ENCODE measurements at regions not wholly inside any gene's neighbourhood (a gene's known extent, or its start where the extent isn't known, plus 50 kb on each side); places are given as distances from the start of the nearest gene placed in this dataset.

DNA sequence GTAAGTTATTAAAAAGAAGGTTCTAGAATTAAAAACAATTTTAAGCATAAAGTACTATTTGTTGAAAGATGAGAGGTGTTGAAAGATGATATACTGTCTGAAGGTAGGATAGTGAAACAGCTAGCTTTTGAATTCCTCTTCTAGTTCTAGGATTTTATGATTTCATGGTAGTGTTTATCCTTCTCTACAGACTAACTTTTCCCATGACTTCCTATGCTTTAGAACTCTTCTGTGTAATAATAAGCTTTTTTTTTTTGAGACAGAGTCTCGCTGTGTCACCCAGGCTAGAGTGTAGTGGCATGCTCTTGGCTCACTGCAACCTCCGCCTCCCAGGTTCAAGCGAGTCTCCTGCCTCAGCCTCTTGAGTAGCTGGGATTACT, 96.0 kb upstream of the NUDT6 start:
- TF ChIP-seq, protein P1, sequence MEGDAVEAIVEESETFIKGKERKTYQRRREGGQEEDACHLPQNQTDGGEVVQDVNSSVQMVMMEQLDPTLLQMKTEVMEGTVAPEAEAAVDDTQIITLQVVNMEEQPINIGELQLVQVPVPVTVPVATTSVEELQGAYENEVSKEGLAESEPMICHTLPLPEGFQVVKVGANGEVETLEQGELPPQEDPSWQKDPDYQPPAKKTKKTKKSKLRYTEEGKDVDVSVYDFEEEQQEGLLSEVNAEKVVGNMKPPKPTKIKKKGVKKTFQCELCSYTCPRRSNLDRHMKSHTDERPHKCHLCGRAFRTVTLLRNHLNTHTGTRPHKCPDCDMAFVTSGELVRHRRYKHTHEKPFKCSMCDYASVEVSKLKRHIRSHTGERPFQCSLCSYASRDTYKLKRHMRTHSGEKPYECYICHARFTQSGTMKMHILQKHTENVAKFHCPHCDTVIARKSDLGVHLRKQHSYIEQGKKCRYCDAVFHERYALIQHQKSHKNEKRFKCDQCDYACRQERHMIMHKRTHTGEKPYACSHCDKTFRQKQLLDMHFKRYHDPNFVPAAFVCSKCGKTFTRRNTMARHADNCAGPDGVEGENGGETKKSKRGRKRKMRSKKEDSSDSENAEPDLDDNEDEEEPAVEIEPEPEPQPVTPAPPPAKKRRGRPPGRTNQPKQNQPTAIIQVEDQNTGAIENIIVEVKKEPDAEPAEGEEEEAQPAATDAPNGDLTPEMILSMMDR (conservative IDR thresholded peaks at IDR 0.05; ENCODE audit: low read depth, low read length) = no peak
- H4K20me1 ChIP-seq (ENCODE audit: insufficient read depth) = no peaks in the 10 kb centered on the region
- no peaks in the 10 kb centered on the region for H3K79me2 ChIP-seq (ENCODE audit: insufficient read depth, low read depth)
- H3K9ac ChIP-seq = no peak overlapping the region
- H3K4me1 ChIP-seq (ENCODE audit: low read depth, poor library complexity, severe bottlenecking) = no peaks in the 10 kb centered on the region
- H2AFZ ChIP-seq (ENCODE audit: low read depth) = no peak overlapping the region
- no peak overlapping the region for H3K27ac ChIP-seq
- no peaks in the 10 kb centered on the region for H3K36me3 ChIP-seq (ENCODE audit: insufficient read depth)
- no peak overlapping the region for H3K4me3 ChIP-seq (IDR thresholded peaks at IDR 0.05; ENCODE audit: insufficient read depth, low read depth, low read length)
- H3K27me3 ChIP-seq (ENCODE audit: insufficient read depth, low read depth) = no peaks in the 10 kb centered on the region
- H3K4me2 ChIP-seq = no peak overlapping the region

DNA sequence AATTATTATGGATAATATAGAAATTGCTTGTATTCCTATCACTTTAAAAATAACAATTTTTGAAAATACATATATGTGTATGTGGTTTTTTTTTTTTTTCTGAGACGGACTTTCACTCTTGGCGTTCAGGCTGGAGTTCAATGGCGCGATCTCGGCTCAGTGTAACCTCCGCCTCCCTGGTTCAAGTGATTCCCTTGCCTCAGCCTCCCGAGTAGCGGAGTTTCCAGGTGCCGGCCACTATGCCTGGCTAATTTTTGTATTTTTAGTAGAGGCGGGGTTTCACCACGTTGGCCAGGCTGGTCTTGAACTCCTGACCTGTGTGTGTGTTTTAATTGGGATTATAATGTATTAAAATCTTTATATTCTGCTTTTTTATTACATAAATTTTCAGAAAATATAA, 97.9 kb upstream of the NUDT6 start:
- TF ChIP-seq, protein P1 (conservative IDR thresholded peaks at IDR 0.05; ENCODE audit: low read depth, low read length) = no peak
- Histone ChIP-seq H3K79me2 (ENCODE audit: insufficient read depth, low read depth) (no peaks in the 10 kb centered on the region), H3K27me3 (ENCODE audit: insufficient read depth, low read depth) (no peaks in the 10 kb centered on the region), H3K9ac (no peak overlapping the region), H3K4me2 (no peak overlapping the region), H3K4me1 (ENCODE audit: low read depth, poor library complexity, severe bottlenecking) (no peaks in the 10 kb centered on the region), H3K4me3 (IDR thresholded peaks at IDR 0.05; ENCODE audit: insufficient read depth, low read depth, low read length) (no peak overlapping the region), H3K36me3 (ENCODE audit: insufficient read depth) (no peaks in the 10 kb centered on the region), H2AFZ (ENCODE audit: low read depth) (no peak overlapping the region), H4K20me1 (ENCODE audit: insufficient read depth) (no peaks in the 10 kb centered on the region), H3K27ac (no peak overlapping the region)

DNA sequence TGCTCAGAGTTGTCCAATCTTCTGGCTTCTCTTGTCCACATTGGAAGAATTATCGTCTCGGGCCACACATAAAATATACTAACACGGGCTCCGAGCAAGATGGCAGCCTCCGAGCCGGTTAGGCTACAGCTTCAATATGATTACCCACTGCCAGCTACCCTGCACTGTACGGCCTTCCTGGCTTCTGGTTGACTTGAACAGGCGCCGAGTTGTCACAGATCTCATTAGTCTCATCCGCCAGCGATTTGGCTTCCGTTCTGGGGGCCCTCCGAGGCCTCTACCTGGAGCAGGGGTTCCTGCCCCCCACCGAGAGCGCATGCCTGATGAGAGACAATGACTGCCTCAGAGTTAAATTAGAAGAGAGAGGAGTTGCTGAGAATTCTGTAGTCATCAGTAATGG, 101.2 kb upstream of the NUDT6 start:
- Histone ChIP-seq H3K27ac (no peak overlapping the region), H4K20me1 (ENCODE audit: insufficient read depth) (no peaks in the 10 kb centered on the region), H3K4me2 (no peak overlapping the region), H3K9ac (no peak overlapping the region), H3K4me3 (IDR thresholded peaks at IDR 0.05; ENCODE audit: insufficient read depth, low read depth, low read length) (no peak overlapping the region), H3K27me3 (ENCODE audit: insufficient read depth, low read depth) (no peaks in the 10 kb centered on the region), H3K36me3 (ENCODE audit: insufficient read depth) (peaks cover 2% of the 10 kb centered on the region; the same call in 1 of the 2 replicates), H3K4me1 (ENCODE audit: low read depth, poor library complexity, severe bottlenecking) (no peaks in the 10 kb centered on the region), H2AFZ (ENCODE audit: low read depth) (no peak overlapping the region), H3K79me2 (ENCODE audit: insufficient read depth, low read depth) (no peaks in the 10 kb centered on the region)
- TF ChIP-seq, protein P1 (conservative IDR thresholded peaks at IDR 0.05; ENCODE audit: low read depth, low read length) = no peak

DNA sequence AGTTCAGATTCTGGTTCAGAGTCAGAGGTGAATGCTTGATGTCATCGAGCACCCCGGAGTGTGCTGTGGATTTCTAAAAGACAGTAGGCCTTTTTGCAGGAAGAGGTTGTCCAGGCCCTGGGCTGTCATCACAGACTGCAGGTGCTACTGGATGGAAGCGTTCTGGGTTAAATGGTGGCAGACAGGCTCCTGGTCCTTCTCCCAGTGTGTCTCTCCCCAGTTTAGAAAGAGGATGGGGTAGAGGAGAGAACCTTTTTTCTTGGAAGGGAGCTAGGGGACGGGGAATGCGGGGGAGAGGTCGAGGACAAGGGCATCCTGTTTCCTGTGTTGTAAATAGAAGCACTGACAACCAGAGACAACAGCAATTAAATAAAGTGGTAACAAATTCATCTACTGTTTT, 102.3 kb upstream of the NUDT6 start:
- TF ChIP-seq, protein P1 (conservative IDR thresholded peaks at IDR 0.05; ENCODE audit: low read depth, low read length) = no peak
- Histone ChIP-seq H3K79me2 (ENCODE audit: insufficient read depth, low read depth) (no peaks in the 10 kb centered on the region), H4K20me1 (ENCODE audit: insufficient read depth) (no peaks in the 10 kb centered on the region), H3K27me3 (ENCODE audit: insufficient read depth, low read depth) (no peaks in the 10 kb centered on the region), H3K27ac (no peak overlapping the region), H3K4me2 (no peak overlapping the region), H3K36me3 (ENCODE audit: insufficient read depth) (peaks cover 3% of the 10 kb centered on the region; the same call in 1 of the 2 replicates), H3K4me3 (IDR thresholded peaks at IDR 0.05; ENCODE audit: insufficient read depth, low read depth, low read length) (no peak overlapping the region), H2AFZ (ENCODE audit: low read depth) (no peak overlapping the region), H3K9ac (no peak overlapping the region), H3K4me1 (ENCODE audit: low read depth, poor library complexity, severe bottlenecking) (no peaks in the 10 kb centered on the region)

All from KMS-11 (cell line).